ENCODE measurements at regions not wholly inside any gene's neighbourhood (a gene's known extent, or its start where the extent isn't known, plus 50 kb on each side); places are given as distances from the start of the nearest gene placed in this dataset.

DNA sequence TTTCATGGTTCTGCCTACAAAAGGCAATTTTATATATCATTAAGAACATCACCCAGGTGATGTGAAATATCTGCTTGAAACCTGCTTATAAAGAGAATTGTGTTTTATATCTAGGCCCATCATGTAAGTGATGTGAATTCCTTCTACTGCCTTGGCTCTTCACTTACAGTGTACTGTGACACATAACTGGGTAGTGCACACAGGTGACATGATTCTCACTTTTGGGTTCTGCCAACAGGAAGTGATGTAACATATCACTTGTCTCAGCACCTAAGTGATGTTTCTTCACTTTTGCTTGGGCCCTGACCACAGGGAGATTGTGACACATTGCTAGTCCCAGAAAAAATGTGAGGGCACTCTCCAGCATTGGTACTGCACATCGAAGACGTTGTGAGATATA lies 867.0 kb upstream of the TSPY4 start:
- TF ChIP-seq, protein P1, sequence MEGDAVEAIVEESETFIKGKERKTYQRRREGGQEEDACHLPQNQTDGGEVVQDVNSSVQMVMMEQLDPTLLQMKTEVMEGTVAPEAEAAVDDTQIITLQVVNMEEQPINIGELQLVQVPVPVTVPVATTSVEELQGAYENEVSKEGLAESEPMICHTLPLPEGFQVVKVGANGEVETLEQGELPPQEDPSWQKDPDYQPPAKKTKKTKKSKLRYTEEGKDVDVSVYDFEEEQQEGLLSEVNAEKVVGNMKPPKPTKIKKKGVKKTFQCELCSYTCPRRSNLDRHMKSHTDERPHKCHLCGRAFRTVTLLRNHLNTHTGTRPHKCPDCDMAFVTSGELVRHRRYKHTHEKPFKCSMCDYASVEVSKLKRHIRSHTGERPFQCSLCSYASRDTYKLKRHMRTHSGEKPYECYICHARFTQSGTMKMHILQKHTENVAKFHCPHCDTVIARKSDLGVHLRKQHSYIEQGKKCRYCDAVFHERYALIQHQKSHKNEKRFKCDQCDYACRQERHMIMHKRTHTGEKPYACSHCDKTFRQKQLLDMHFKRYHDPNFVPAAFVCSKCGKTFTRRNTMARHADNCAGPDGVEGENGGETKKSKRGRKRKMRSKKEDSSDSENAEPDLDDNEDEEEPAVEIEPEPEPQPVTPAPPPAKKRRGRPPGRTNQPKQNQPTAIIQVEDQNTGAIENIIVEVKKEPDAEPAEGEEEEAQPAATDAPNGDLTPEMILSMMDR (IDR thresholded peaks at IDR 0.05): no peak
- no peak for TF ChIP-seq EZH2 (IDR thresholded peaks at IDR 0.05; ENCODE audit: borderline replicate concordance, insufficient read depth, low read depth, low read length, poor library complexity, severe bottlenecking)
